Tibial nerve (tissue), 4 donors: ENCODE measurements at regions not wholly inside any gene's neighbourhood (a gene's known extent, or its start where the extent isn't known, plus 50 kb on each side); places are given as distances from the start of the nearest gene placed in this dataset.

Experiments
- EP300 ChIP-seq, 2 donors: sonication (generic); formaldehyde crosslinking; IDR thresholded peaks; one replicate each; pipeline ENCODE4 v1.6.1; 2017; ENCODE audit warnings: antibody characterized with exemption in 2 of 2, mild to moderate bottlenecking in 1 of 2
- TF ChIP-seq, protein P1 (sequence below), 5 experiments: fragments of 200-600 bp in 3 of 5; fragments of 450-650 bp in 2 of 5; sonication (generic) in 3 of 5; IDR thresholded peaks; one replicate each; pipeline ENCODE4 v1.5.1; 2016 to 2019; ENCODE audit warnings: antibody characterized with exemption in 5 of 5, mild to moderate bottlenecking in 3 of 5, moderate library complexity in 2 of 5

DNA sequence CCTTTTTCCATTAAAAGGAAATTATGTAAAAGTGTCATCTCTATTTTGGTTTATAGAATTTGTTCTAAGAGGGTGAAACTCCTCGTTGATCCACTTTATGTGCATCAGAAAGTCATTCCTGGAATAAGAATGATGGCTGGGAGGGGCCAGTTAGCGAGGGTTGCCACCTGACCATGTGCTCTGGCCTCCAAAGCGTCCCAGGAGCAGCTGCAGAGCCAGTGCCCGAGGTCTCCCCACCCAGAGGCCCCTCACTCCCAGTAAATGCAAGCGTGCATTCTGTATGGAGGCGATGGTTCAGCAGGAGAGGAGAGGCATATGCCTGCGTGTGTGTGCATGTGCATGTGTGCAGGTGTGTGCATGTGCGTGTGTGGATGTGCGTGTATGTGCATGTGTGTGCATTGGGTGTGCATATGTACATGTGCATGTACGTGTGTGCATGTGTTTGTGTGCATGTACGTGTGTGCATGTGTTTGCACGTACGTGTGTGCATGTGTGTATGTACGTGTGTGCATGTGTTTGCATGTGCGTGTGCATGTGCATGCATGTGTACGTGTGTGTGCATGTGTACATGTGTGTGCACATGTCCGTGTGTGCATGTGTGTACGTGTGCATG lies 345.8 kb downstream of the TEX29 start:
- TF ChIP-seq, protein P1, sequence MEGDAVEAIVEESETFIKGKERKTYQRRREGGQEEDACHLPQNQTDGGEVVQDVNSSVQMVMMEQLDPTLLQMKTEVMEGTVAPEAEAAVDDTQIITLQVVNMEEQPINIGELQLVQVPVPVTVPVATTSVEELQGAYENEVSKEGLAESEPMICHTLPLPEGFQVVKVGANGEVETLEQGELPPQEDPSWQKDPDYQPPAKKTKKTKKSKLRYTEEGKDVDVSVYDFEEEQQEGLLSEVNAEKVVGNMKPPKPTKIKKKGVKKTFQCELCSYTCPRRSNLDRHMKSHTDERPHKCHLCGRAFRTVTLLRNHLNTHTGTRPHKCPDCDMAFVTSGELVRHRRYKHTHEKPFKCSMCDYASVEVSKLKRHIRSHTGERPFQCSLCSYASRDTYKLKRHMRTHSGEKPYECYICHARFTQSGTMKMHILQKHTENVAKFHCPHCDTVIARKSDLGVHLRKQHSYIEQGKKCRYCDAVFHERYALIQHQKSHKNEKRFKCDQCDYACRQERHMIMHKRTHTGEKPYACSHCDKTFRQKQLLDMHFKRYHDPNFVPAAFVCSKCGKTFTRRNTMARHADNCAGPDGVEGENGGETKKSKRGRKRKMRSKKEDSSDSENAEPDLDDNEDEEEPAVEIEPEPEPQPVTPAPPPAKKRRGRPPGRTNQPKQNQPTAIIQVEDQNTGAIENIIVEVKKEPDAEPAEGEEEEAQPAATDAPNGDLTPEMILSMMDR (IDR thresholded peaks at IDR 0.05), result no peak
- no peak for TF ChIP-seq EP300 (IDR thresholded peaks at IDR 0.05)
